GM23338 (cell line): ENCODE measurements at regions not wholly inside any gene's neighbourhood (a gene's known extent, or its start where the extent isn't known, plus 50 kb on each side); places are given as distances from the start of the nearest gene placed in this dataset.

ENCODE experiments used
- EZH2phosphoT487 ChIP-seq: fragments of 200-600 bp; sonication (generic); IDR thresholded peaks from one replicate; pipeline ENCODE4 v1.8.1; 2018; ENCODE audit warnings: antibody characterized with exemption; ENCODE audit not compliant: unreplicated experiment
- POLR2AphosphoS5 ChIP-seq: IDR thresholded peaks from 2 replicates; pipeline ENCODE4 v1.6.1; 2016; ENCODE audit warnings: antibody characterized with exemption, low read depth
- TF ChIP-seq, protein P1 (sequence below), 2 experiments: fragments of 200-600 bp in 1 of 2; sonication (generic) in 1 of 2; conservative IDR thresholded peaks; 2 replicates each; pipeline versions ENCODE4 v1.5.1 to v1.6.1; 2016 to 2017; ENCODE audit warnings: antibody characterized with exemption in 2 of 2, low read depth in 2 of 2, mild to moderate bottlenecking in 2 of 2, moderate library complexity in 1 of 2

DNA sequence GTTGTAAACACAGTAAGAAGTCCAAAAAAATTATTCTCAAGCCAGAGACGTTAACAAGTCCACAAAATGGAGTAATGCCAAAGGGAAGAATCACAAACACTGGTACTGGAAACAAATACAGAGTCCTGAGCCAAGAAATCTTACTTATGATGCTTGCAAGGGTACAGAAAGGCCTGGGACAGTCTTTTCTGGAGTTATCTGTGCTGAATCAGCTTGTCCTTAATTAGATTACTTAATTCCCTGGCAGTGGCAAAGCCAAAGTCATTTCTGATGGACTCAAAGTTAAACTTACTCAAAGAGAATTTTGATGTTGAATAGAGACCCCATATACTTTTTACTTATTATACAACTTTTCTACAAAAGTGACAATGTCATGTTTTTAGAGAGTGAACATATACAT, 610.5 kb upstream of the ITGA1 start:
- TF ChIP-seq EZH2phosphoT487, result no peak
- TF ChIP-seq POLR2AphosphoS5, result no peak
- TF ChIP-seq, protein P1, sequence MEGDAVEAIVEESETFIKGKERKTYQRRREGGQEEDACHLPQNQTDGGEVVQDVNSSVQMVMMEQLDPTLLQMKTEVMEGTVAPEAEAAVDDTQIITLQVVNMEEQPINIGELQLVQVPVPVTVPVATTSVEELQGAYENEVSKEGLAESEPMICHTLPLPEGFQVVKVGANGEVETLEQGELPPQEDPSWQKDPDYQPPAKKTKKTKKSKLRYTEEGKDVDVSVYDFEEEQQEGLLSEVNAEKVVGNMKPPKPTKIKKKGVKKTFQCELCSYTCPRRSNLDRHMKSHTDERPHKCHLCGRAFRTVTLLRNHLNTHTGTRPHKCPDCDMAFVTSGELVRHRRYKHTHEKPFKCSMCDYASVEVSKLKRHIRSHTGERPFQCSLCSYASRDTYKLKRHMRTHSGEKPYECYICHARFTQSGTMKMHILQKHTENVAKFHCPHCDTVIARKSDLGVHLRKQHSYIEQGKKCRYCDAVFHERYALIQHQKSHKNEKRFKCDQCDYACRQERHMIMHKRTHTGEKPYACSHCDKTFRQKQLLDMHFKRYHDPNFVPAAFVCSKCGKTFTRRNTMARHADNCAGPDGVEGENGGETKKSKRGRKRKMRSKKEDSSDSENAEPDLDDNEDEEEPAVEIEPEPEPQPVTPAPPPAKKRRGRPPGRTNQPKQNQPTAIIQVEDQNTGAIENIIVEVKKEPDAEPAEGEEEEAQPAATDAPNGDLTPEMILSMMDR (conservative IDR thresholded peaks at IDR 0.05; ENCODE audit: low read depth in 2 of 2), result no peak
